ENCODE measurements at regions not wholly inside any gene's neighbourhood (a gene's known extent, or its start where the extent isn't known, plus 50 kb on each side); places are given as distances from the start of the nearest gene placed in this dataset.
"Not testable (repeated sequence)": the region's sequence is repeated elsewhere in the genome, so short reads cannot be mapped to it uniquely, and the experiment has no call there.

DNA sequence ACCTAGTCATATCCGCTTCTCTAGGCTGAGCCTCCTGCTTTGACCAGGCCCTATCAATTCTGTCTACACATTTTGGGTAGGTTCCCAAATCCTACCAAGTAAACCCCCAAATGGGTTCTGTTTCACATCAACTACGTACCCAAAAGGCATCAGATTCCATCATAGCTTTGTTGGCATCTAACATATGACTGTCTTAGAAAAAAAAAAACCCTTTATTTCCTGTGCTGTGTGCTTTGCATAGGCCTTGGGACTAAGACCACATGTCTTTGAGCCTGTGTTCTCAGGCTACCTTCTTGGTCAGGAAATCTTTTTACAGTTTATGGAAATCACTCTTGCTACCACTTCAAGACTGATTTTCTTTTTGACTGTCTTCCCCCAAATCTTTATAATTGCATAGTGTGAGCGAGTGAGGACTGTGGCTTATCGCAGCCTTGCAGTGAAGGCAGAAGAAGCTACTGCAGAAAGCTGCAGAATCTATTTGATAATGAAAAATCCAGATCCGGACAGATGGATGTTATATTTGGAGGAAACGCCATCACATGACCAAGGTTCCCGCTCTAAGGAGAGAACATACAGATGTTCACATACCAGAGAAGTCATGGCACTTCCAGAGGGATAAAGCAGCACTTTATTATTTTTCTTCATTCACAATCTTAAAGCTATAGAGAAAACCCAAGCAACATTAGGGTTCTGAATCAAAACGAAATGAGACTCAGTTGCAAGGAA is 111.2 kb downstream of the EOMES start:
- H3K4me1 ChIP-seq (ENCODE audit: low read length), result peaks cover 78% of the 10 kb centered on the region
- H3K79me2 ChIP-seq (ENCODE audit: low read length), result no peaks in the 10 kb centered on the region
- H2AFZ ChIP-seq (ENCODE audit: low read depth, low read length), result peak overlapping the region; percentile 49

DNA sequence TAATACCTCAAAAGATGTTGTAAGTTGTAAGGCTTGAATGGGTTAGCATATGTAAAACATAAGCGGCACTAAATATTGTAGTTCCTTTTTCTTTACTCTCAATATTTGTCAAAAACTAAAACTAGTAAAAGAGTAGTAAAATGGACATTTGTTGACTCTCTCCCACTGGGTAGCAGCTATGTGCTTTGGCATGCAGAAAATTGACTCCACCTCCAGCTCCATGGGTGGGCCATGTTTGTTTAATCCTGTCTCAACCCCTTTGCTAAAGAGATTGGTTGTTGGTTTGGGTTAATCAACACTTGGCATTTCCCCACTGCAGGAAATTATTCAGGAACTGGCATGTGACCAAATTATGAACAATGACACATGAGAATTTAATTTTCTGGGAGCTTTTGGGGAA is 114.8 kb downstream of the EOMES start:
- peaks cover 56% of the 10 kb centered on the region for H3K4me1 ChIP-seq (ENCODE audit: low read length)
- peak overlapping the region; percentile 89 for H3K27ac ChIP-seq (ENCODE audit: low read length)
- H3K4me2 ChIP-seq (ENCODE audit: low read length), result peak overlapping the region; percentile 67
- H2AFZ ChIP-seq (ENCODE audit: low read depth, low read length), result 0 out of 2 replicates have a peak overlapping the region, but pooled peaks have one; percentile 39
- no peaks in the 10 kb centered on the region for H4K20me1 ChIP-seq (ENCODE audit: insufficient read depth, low read length)
- TF ChIP-seq, protein P1, sequence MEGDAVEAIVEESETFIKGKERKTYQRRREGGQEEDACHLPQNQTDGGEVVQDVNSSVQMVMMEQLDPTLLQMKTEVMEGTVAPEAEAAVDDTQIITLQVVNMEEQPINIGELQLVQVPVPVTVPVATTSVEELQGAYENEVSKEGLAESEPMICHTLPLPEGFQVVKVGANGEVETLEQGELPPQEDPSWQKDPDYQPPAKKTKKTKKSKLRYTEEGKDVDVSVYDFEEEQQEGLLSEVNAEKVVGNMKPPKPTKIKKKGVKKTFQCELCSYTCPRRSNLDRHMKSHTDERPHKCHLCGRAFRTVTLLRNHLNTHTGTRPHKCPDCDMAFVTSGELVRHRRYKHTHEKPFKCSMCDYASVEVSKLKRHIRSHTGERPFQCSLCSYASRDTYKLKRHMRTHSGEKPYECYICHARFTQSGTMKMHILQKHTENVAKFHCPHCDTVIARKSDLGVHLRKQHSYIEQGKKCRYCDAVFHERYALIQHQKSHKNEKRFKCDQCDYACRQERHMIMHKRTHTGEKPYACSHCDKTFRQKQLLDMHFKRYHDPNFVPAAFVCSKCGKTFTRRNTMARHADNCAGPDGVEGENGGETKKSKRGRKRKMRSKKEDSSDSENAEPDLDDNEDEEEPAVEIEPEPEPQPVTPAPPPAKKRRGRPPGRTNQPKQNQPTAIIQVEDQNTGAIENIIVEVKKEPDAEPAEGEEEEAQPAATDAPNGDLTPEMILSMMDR (IDR thresholded peaks at IDR 0.05; ENCODE audit: low read depth, low read length), result no peak
- no peak for TF ChIP-seq EZH2phosphoT487 (IDR thresholded peaks at IDR 0.05; ENCODE audit: low read depth)
- H3K9me3 ChIP-seq (ENCODE audit: insufficient read depth, low read length), result 0 out of 2 replicates have a peak, but pooled peaks cover 3% of the 10 kb centered on the region
- H3K36me3 ChIP-seq (replicated peaks; ENCODE audit: low read depth, low read length), result no peaks in the 10 kb centered on the region
- peak overlapping the region; percentile 30 for H3K4me3 ChIP-seq (ENCODE audit: low read length)
- no peaks in the 10 kb centered on the region for H3K27me3 ChIP-seq (ENCODE audit: low read depth, low read length)
- no peaks in the 10 kb centered on the region for H3K79me2 ChIP-seq (ENCODE audit: low read length)
- H3K9ac ChIP-seq (ENCODE audit: low read length), result peak overlapping the region; percentile 55

More for the DNA sequence above, 111.2 kb downstream of the EOMES start:
- Histone ChIP-seq H3K36me3 (replicated peaks; ENCODE audit: low read depth, low read length) (peaks cover 22% of the 10 kb centered on the region), H3K27ac (ENCODE audit: low read length) (peak overlapping the region; percentile 90), H3K4me3 (ENCODE audit: low read length) (peak overlapping the region; percentile 47), H3K4me2 (ENCODE audit: low read length) (peak overlapping the region; percentile 85), H3K9me3 (ENCODE audit: insufficient read depth, low read length) (peaks cover 16% of the 10 kb centered on the region), H3K27me3 (ENCODE audit: low read depth, low read length) (no peaks in the 10 kb centered on the region), H4K20me1 (ENCODE audit: insufficient read depth, low read length) (no peaks in the 10 kb centered on the region), H3K9ac (ENCODE audit: low read length) (peak overlapping the region; percentile 58)
- no peak for TF ChIP-seq EZH2phosphoT487 (IDR thresholded peaks at IDR 0.05; ENCODE audit: low read depth)
- TF ChIP-seq, protein P1 (IDR thresholded peaks at IDR 0.05; ENCODE audit: low read depth, low read length), result no peak

GRCh38 chr3:27606537-27606936 is 115.6 kb downstream of the EOMES start:
- Histone ChIP-seq H3K9me3 (ENCODE audit: insufficient read depth, low read length) (0 out of 2 replicates have a peak, but pooled peaks cover 3% of the 10 kb centered on the region), H3K79me2 (ENCODE audit: low read length) (no peaks in the 10 kb centered on the region), H3K9ac (ENCODE audit: low read length) (peak overlapping the region; percentile 51; the same call in 1 of the 2 replicates), H3K4me2 (ENCODE audit: low read length) (peak overlapping the region; percentile 67), H3K27me3 (ENCODE audit: low read depth, low read length) (no peaks in the 10 kb centered on the region), H3K27ac (ENCODE audit: low read length) (peak overlapping the region; percentile 89), H3K4me1 (ENCODE audit: low read length) (peaks cover 48% of the 10 kb centered on the region), H3K4me3 (ENCODE audit: low read length) (no peak overlapping the region), H2AFZ (ENCODE audit: low read depth, low read length) (no peak overlapping the region), H4K20me1 (ENCODE audit: insufficient read depth, low read length) (no peaks in the 10 kb centered on the region), H3K36me3 (replicated peaks; ENCODE audit: low read depth, low read length) (no peaks in the 10 kb centered on the region)
- no peak for TF ChIP-seq EZH2phosphoT487 (IDR thresholded peaks at IDR 0.05; ENCODE audit: low read depth)
- TF ChIP-seq, protein P1 (IDR thresholded peaks at IDR 0.05; ENCODE audit: low read depth, low read length), result no peak

- H3K4me2 ChIP-seq (ENCODE audit: low read length); H3K9me3 ChIP-seq (ENCODE audit: insufficient read depth, low read length); H3K9ac ChIP-seq (ENCODE audit: low read length); H2AFZ ChIP-seq (ENCODE audit: low read depth, low read length); H3K36me3 ChIP-seq (replicated peaks; ENCODE audit: low read depth, low read length); H3K27me3 ChIP-seq (ENCODE audit: low read depth, low read length); H3K27ac ChIP-seq (ENCODE audit: low read length); H3K79me2 ChIP-seq (ENCODE audit: low read length); H4K20me1 ChIP-seq (ENCODE audit: insufficient read depth, low read length); H3K4me3 ChIP-seq (ENCODE audit: low read length): not testable (repeated sequence)
- peaks cover 20% of the 10 kb centered on the region for H3K4me1 ChIP-seq (ENCODE audit: low read length)
Observed at GRCh38 chr3:27601311-27601710, 117.1 kb upstream of the SLC4A7 start.

GRCh38 chr3:27599741-27600140 is 115.6 kb upstream of the SLC4A7 start:
- H3K79me2 ChIP-seq (ENCODE audit: low read length); H3K27me3 ChIP-seq (ENCODE audit: low read depth, low read length); H3K4me2 ChIP-seq (ENCODE audit: low read length); H3K9me3 ChIP-seq (ENCODE audit: insufficient read depth, low read length); H2AFZ ChIP-seq (ENCODE audit: low read depth, low read length); H3K36me3 ChIP-seq (replicated peaks; ENCODE audit: low read depth, low read length); H3K27ac ChIP-seq (ENCODE audit: low read length); H3K9ac ChIP-seq (ENCODE audit: low read length); H4K20me1 ChIP-seq (ENCODE audit: insufficient read depth, low read length); H3K4me3 ChIP-seq (ENCODE audit: low read length): not testable (repeated sequence)
- peaks cover 29% of the 10 kb centered on the region for H3K4me1 ChIP-seq (ENCODE audit: low read length)

Measured in OCI-LY3 (cell line).